ENCODE measurements at regions not wholly inside any gene's neighbourhood (a gene's known extent, or its start where the extent isn't known, plus 50 kb on each side); places are given as distances from the start of the nearest gene placed in this dataset.

DNA sequence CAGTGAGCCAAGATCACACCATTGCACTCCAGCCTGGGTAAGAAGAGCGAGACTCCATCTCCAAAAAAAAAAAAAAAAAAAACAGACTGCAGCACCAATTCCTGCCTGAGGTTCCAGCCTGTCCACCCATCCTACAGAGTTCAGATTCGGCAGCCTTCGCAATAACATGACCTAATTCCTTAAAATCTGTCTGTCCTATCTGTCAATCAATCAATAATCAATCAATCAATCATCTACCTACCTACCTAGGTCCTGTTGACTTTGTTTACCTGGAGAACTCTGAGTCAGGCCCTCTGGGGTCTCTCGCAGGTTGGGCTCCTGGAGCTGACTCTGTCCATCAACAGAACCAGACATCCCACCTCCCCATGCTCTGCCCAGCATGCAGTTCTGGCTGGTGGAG lies 236.7 kb downstream of the ENGASE start:
- TF ChIP-seq, protein P1, sequence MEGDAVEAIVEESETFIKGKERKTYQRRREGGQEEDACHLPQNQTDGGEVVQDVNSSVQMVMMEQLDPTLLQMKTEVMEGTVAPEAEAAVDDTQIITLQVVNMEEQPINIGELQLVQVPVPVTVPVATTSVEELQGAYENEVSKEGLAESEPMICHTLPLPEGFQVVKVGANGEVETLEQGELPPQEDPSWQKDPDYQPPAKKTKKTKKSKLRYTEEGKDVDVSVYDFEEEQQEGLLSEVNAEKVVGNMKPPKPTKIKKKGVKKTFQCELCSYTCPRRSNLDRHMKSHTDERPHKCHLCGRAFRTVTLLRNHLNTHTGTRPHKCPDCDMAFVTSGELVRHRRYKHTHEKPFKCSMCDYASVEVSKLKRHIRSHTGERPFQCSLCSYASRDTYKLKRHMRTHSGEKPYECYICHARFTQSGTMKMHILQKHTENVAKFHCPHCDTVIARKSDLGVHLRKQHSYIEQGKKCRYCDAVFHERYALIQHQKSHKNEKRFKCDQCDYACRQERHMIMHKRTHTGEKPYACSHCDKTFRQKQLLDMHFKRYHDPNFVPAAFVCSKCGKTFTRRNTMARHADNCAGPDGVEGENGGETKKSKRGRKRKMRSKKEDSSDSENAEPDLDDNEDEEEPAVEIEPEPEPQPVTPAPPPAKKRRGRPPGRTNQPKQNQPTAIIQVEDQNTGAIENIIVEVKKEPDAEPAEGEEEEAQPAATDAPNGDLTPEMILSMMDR (IDR thresholded peaks at IDR 0.05), result no peak
- no peak for TF ChIP-seq POLR2A (IDR thresholded peaks at IDR 0.05)

Data from breast epithelium (tissue), 3 donors.